Lower leg skin (tissue), 3 donors: ENCODE measurements at regions not wholly inside any gene's neighbourhood (a gene's known extent, or its start where the extent isn't known, plus 50 kb on each side); places are given as distances from the start of the nearest gene placed in this dataset.
"Not testable (repeated sequence)": the region's sequence is repeated elsewhere in the genome, so short reads cannot be mapped to it uniquely, and the experiment has no call there.

Experiments used
- CTCF ChIP-seq, 3 donors: fragments of 450-650 bp; IDR thresholded peaks; one replicate each; pipeline ENCODE4 v1.5.1; 2016; ENCODE audit warnings: antibody characterized with exemption in 3 of 3, mild to moderate bottlenecking in 3 of 3, moderate library complexity in 2 of 3
- POLR2A ChIP-seq, 2 donors: fragments of 450-650 bp; IDR thresholded peaks; one replicate each; pipeline ENCODE4 v1.6.1; 2016 to 2017; ENCODE audit warnings: antibody characterized with exemption in 2 of 2, mild to moderate bottlenecking in 1 of 2, moderate library complexity in 1 of 2

- not testable (repeated sequence) for TF ChIP-seq CTCF, POLR2A (IDR thresholded peaks at IDR 0.05)
Measured at GRCh38 chr16:18092605-18093004, 243.9 kb downstream of the NPIPA8 start.
